HEK293T (cell line): ENCODE measurements at regions not wholly inside any gene's neighbourhood (a gene's known extent, or its start where the extent isn't known, plus 50 kb on each side); places are given as distances from the start of the nearest gene placed in this dataset.

Source experiments
- BHLHE40 ChIP-seq: fragments of 450-650 bp; IDR thresholded peaks from 2 replicates; pipeline ENCODE4 v1.6.1; 2016; ENCODE audit warnings: mild to moderate bottlenecking, moderate library complexity, borderline replicate concordance
- ELF4 ChIP-seq: fragments of 450-650 bp; IDR thresholded peaks from 2 replicates; pipeline ENCODE4 v1.6.1; 2017; ENCODE audit warnings: antibody characterized with exemption
- FOXA1 ChIP-seq: fragments of 450-650 bp; IDR thresholded peaks from 2 replicates; pipeline ENCODE4 v1.6.1; 2016; ENCODE audit warnings: mild to moderate bottlenecking
- FOXK2 ChIP-seq: fragments of 450-650 bp; IDR thresholded peaks from 2 replicates; pipeline ENCODE4 v1.6.1; 2016; ENCODE audit warnings: mild to moderate bottlenecking
- FOXM1 ChIP-seq: fragments of 450-650 bp; IDR thresholded peaks from 2 replicates; pipeline ENCODE4 v1.6.1; 2017; ENCODE audit warnings: mild to moderate bottlenecking, borderline replicate concordance
- HDGF ChIP-seq: fragments of 450-650 bp; IDR thresholded peaks from 2 replicates; pipeline ENCODE4 v1.6.1; 2017; ENCODE audit warnings: antibody characterized with exemption, borderline replicate concordance
- SP1 ChIP-seq: fragments of 450-650 bp; IDR thresholded peaks from 2 replicates; pipeline ENCODE4 v1.6.1; 2017
- SUZ12 ChIP-seq: fragments of 450-650 bp; IDR thresholded peaks from 2 replicates; pipeline ENCODE4 v1.6.1; 2016; ENCODE audit warnings: mild to moderate bottlenecking
- TARDBP ChIP-seq: fragments of 450-650 bp; IDR thresholded peaks from 2 replicates; pipeline ENCODE4 v1.6.1; 2016

- TF ChIP-seq TARDBP (no peak), FOXM1 (no peak), FOXK2 (no peak), SP1 (no peak), ELF4 (no peak), HDGF (no peak), SUZ12 (no peak), FOXA1 (no peak), BHLHE40 (no peak)
These were observed 739.9 kb downstream of the REEP3 start for GRCh38 chr10:64261092-64261491.
